ENCODE measurements at regions not wholly inside any gene's neighbourhood (a gene's known extent, or its start where the extent isn't known, plus 50 kb on each side); places are given as distances from the start of the nearest gene placed in this dataset.

- Histone ChIP-seq H2BK12ac (ENCODE audit: insufficient read length, low read depth, low read length) (no peak overlapping the region), H3K4me2 (ENCODE audit: insufficient read depth, insufficient read length, low read length) (no peak overlapping the region), H2BK20ac (ENCODE audit: low read depth, low read length, poor library complexity, severe bottlenecking) (no peak overlapping the region), H2BK120ac (ENCODE audit: low read depth, low read length, poor library complexity, severe bottlenecking) (no peak overlapping the region), H4K20me1 (ENCODE audit: control insufficient read depth, insufficient read depth, insufficient read length) (no peaks in the 10 kb centered on the region), H4K91ac (ENCODE audit: insufficient read length, low read depth, low read length) (no peak overlapping the region), H2BK5ac (ENCODE audit: insufficient read length, low read length) (no peak overlapping the region), H3K56ac (ENCODE audit: insufficient read length, low read depth, low read length) (no peak overlapping the region), H4K5ac (ENCODE audit: insufficient read length, low read depth, low read length) (no peak overlapping the region), H3K4ac (ENCODE audit: low read depth, low read length) (no peak overlapping the region), H2AK5ac (ENCODE audit: insufficient read length, low read length) (no peak overlapping the region), H3K27ac (ENCODE audit: insufficient read length, low read depth, low read length) (no peak overlapping the region), H3K79me2 (ENCODE audit: insufficient read depth, low read length) (no peaks in the 10 kb centered on the region), H3K23ac (ENCODE audit: insufficient read length, low read depth, low read length) (no peak overlapping the region), H4K8ac (replicated peaks; ENCODE audit: insufficient read length, low read depth, low read length) (no peak overlapping the region), H3T11ph (ENCODE audit: low read length) (no peak overlapping the region), H3K9me3 (ENCODE audit: control insufficient read depth, low read depth, low read length) (no peaks in the 10 kb centered on the region), H3K9ac (ENCODE audit: extremely low read depth, insufficient read length, low read length) (no peak overlapping the region), H3K14ac (ENCODE audit: insufficient read depth, low read length) (no peak overlapping the region), H3K79me1 (ENCODE audit: insufficient read depth, low read depth, low read length, poor library complexity, severe bottlenecking) (no peaks in the 10 kb centered on the region), H2BK15ac (ENCODE audit: low read depth, low read length) (no peak overlapping the region), H3K18ac (ENCODE audit: insufficient read length, low read depth, low read length) (no peak overlapping the region), H2AFZ (ENCODE audit: low read length) (no peak overlapping the region), H3K23me2 (ENCODE audit: insufficient read length, low read depth, low read length, poor library complexity, severe bottlenecking) (no peaks in the 10 kb centered on the region), H3K27me3 (ENCODE audit: insufficient read depth, low read length) (no peaks in the 10 kb centered on the region), H3K4me1 (ENCODE audit: insufficient read depth, low read length) (no peaks in the 10 kb centered on the region; the same call in 1 of the 2 replicates)
- no peak for DNase-seq
- no CpG with 5 or more reads among the region's 4 CpGs for WGBS (ENCODE audit: extremely low coverage, insufficient read length, low lambda C conversion rate)
- Mint-ChIP-seq H3K4me1 (peaks cover 37 to 41% of the 10 kb centered on the region in 2 experiments), H3K4me3 (no peak overlapping the region), H3K27me3 (ENCODE audit: low read depth) (no peaks in the 10 kb centered on the region; the same call in 1 of the 2 replicates), H3K36me3 (ENCODE audit: insufficient read depth in 1 of 3, low read depth in 3 of 3) (peaks cover 7 to 24% (median 18%) of the 10 kb centered on the region in 3 experiments; a peak in 6 of 7 replicates), H3K9me3 (peaks cover 10 to 19% of the 10 kb centered on the region in 2 experiments; a peak in 3 of 5 replicates), H3K27ac (peak overlapping the region in 2 of 3 experiments; percentile 61 to 88; a peak in 3 of 7 replicates)
- TF ChIP-seq CTCF (conservative IDR thresholded peaks at IDR 0.05) = no peak
Measured at GRCh38 chr18:56407646-56408180, 230.7 kb downstream of the TXNL1 start.
